ENCODE measurements at regions not wholly inside any gene's neighbourhood (a gene's known extent, or its start where the extent isn't known, plus 50 kb on each side); places are given as distances from the start of the nearest gene placed in this dataset.

GRCh38 chr7:84394219-84394618 is 199.6 kb upstream of the SEMA3A start:
- no peak overlapping the region for H3K27ac ChIP-seq
- intact Hi-C loops (cut with DNase I; ENCODE audit: low total_unique reads) = no loop called here

GRCh38 chr7:84393786-84394185 is 199.2 kb upstream of the SEMA3A start:
- DNase-seq = no peak
- intact Hi-C loops (cut with DNase I; ENCODE audit: low total_unique reads) = no loop called here

More at GRCh38 chr7:84394219-84394618, 199.6 kb upstream of the SEMA3A start:
- Histone ChIP-seq H3K9me3 (no peaks in the 10 kb centered on the region), H3K4me3 (no peak overlapping the region), H3K27me3 (no peaks in the 10 kb centered on the region), H3K36me3 (ENCODE audit: low read depth, missing control alignments) (no peaks in the 10 kb centered on the region), H3K4me1 (no peaks in the 10 kb centered on the region)
- DNase-seq = no peak
- TF ChIP-seq, protein P1, sequence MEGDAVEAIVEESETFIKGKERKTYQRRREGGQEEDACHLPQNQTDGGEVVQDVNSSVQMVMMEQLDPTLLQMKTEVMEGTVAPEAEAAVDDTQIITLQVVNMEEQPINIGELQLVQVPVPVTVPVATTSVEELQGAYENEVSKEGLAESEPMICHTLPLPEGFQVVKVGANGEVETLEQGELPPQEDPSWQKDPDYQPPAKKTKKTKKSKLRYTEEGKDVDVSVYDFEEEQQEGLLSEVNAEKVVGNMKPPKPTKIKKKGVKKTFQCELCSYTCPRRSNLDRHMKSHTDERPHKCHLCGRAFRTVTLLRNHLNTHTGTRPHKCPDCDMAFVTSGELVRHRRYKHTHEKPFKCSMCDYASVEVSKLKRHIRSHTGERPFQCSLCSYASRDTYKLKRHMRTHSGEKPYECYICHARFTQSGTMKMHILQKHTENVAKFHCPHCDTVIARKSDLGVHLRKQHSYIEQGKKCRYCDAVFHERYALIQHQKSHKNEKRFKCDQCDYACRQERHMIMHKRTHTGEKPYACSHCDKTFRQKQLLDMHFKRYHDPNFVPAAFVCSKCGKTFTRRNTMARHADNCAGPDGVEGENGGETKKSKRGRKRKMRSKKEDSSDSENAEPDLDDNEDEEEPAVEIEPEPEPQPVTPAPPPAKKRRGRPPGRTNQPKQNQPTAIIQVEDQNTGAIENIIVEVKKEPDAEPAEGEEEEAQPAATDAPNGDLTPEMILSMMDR (IDR thresholded peaks at IDR 0.05) = no peak

GRCh38 chr7:84390845-84391244 is 196.3 kb upstream of the SEMA3A start:
- Histone ChIP-seq H3K27me3 (no peaks in the 10 kb centered on the region), H3K4me3 (no peak overlapping the region), H3K9me3 (no peaks in the 10 kb centered on the region), H3K4me1 (no peaks in the 10 kb centered on the region), H3K36me3 (ENCODE audit: low read depth, missing control alignments) (no peaks in the 10 kb centered on the region), H3K27ac (no peak overlapping the region)
- WGBS, 2 donors = 79 to 82% methylated on average over 3 of the region's 3 CpGs
- TF ChIP-seq, protein P1 (IDR thresholded peaks at IDR 0.05) = no peak
- TF ChIP-seq POLR2A (IDR thresholded peaks at IDR 0.05) = no peak
- intact Hi-C loops (cut with DNase I; ENCODE audit: low total_unique reads) = no loop called here
- DNase-seq = no peak

More at GRCh38 chr7:84393786-84394185, 199.2 kb upstream of the SEMA3A start:
- no peaks in the 10 kb centered on the region for H3K4me1 ChIP-seq
- TF ChIP-seq, protein P1 (IDR thresholded peaks at IDR 0.05) = no peak
- no peak for TF ChIP-seq POLR2A (IDR thresholded peaks at IDR 0.05)
- H3K4me3 ChIP-seq = no peak overlapping the region
- no peak overlapping the region for H3K27ac ChIP-seq
- H3K9me3 ChIP-seq = no peaks in the 10 kb centered on the region
- no peaks in the 10 kb centered on the region for H3K36me3 ChIP-seq (ENCODE audit: low read depth, missing control alignments)
- H3K27me3 ChIP-seq = no peaks in the 10 kb centered on the region

GRCh38 chr7:84389242-84389641 is 194.7 kb upstream of the SEMA3A start:
- TF ChIP-seq POLR2A (IDR thresholded peaks at IDR 0.05) = no peak
- TF ChIP-seq, protein P1 (IDR thresholded peaks at IDR 0.05) = no peak
- no peak for DNase-seq
- Histone ChIP-seq H3K36me3 (ENCODE audit: low read depth, missing control alignments) (no peaks in the 10 kb centered on the region), H3K9me3 (no peaks in the 10 kb centered on the region), H3K27ac (no peak overlapping the region), H3K4me1 (no peaks in the 10 kb centered on the region), H3K4me3 (no peak overlapping the region), H3K27me3 (no peaks in the 10 kb centered on the region)
- intact Hi-C loops (cut with DNase I; ENCODE audit: low total_unique reads) = no loop called here
- 79 to 81% methylated on average over 4 of the region's 4 CpGs for WGBS, 2 donors

DNA sequence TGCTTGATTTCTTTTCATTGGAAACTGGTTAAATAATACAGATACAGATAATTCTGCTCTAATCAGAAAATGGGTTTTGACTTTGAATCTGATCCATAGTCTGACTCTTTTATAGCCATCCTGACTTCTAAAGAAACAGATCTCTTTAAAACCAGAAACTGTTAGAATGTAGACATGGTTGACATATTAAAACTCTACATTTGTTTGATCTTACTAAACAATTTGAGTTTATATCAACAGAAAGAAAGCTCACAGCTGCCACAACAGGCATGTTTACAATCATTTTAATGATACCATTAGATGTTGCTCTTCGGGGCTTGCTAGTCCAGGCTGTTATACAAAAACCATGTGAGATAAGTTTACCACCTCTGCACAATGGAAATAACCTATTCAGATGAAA is 193.0 kb upstream of the SEMA3A start:
- no peak for DNase-seq
- H3K27ac ChIP-seq = no peak overlapping the region
- no peak overlapping the region for H3K4me3 ChIP-seq
- TF ChIP-seq POLR2A (IDR thresholded peaks at IDR 0.05) = no peak
- TF ChIP-seq, protein P1 (IDR thresholded peaks at IDR 0.05) = no peak
- no peaks in the 10 kb centered on the region for H3K4me1 ChIP-seq
- WGBS, 2 donors = 60 to 65% methylated on average over 1 of the region's 1 CpG
- intact Hi-C loops (cut with DNase I; ENCODE audit: low total_unique reads) = no loop called here
- H3K27me3 ChIP-seq = no peaks in the 10 kb centered on the region
- no peaks in the 10 kb centered on the region for H3K9me3 ChIP-seq
- H3K36me3 ChIP-seq (ENCODE audit: low read depth, missing control alignments) = no peaks in the 10 kb centered on the region
